IMR-90 (cell line): ENCODE measurements at regions not wholly inside any gene's neighbourhood (a gene's known extent, or its start where the extent isn't known, plus 50 kb on each side); places are given as distances from the start of the nearest gene placed in this dataset.

ENCODE experiments used
- ATAC-seq: fragments of 200-7000 bp; cut with Tn5 transposase; 2 replicates; pipeline ENCODE4 v1.9.1; 2020; ENCODE audit warnings: low read depth, mild to moderate bottlenecking, moderate library complexity
- BruUV-seq: library from RNA; stranded (reverse); fragments of 400-500 nt; replicated peaks from 2 replicates; lab custom pipeline; 2021; lab: Mats Ljungman, UMichigan
- CTCF ChIA-PET: fragments of 300-600 bp; formaldehyde crosslinking; extraction: SDS; loops from one replicate; lab custom pipeline; 2021; ENCODE audit warnings: antibody characterized with exemption; lab: Yijun Ruan, JAX
- POLR2A ChIA-PET: fragments of 300-600 bp; sonication (Branson Sonifier 250); formaldehyde crosslinking; loops from one replicate; lab custom pipeline; 2022; ENCODE audit warnings: antibody characterized with exemption; ENCODE audit not compliant: unreplicated experiment; lab: Charles Lee
- DNase-seq: peaks from one replicate; pipeline ENCODE4 v3.0.0; 2013
- H2AFZ ChIP-seq: replicated peaks from 2 replicates; pipeline ENCODE3; 2013; ENCODE audit warnings: low read length, mild to moderate bottlenecking; ENCODE audit not compliant: poor library complexity
- H2AK5ac ChIP-seq: 2 replicates; pipeline ENCODE4 v1.6.1; 2013; ENCODE audit warnings: low read depth, low read length, inconsistent platforms
- H2AK9ac ChIP-seq: replicated peaks from 2 replicates; pipeline ENCODE3; 2013; ENCODE audit warnings: mild to moderate bottlenecking, low read depth, low read length, moderate library complexity; ENCODE audit not compliant: poor library complexity
- H2BK120ac ChIP-seq: 2 replicates; pipeline ENCODE4 v1.6.1; 2013; ENCODE audit warnings: low read depth, low read length, inconsistent platforms
- H2BK15ac ChIP-seq: 3 replicates; pipeline ENCODE4 v1.6.1; 2013; ENCODE audit warnings: low read depth, low read length, inconsistent platforms
- H2BK20ac ChIP-seq: 2 replicates; pipeline ENCODE4 v1.6.1; 2013; ENCODE audit warnings: low read depth, mild to moderate bottlenecking, inconsistent platforms, low read length, moderate library complexity
- H2BK5ac ChIP-seq: 2 replicates; pipeline ENCODE4 v1.6.1; 2013; ENCODE audit warnings: mild to moderate bottlenecking, low read depth, low read length, inconsistent platforms; ENCODE audit not compliant: poor library complexity, severe bottlenecking
- H3K14ac ChIP-seq: replicated peaks from 2 replicates; pipeline ENCODE4 v1.6.1; 2013; ENCODE audit warnings: low read depth, low read length, inconsistent platforms
- H3K18ac ChIP-seq: 2 replicates; pipeline ENCODE4 v1.6.1; 2013; ENCODE audit warnings: low read depth, low read length, control low read depth
- H3K23ac ChIP-seq: 2 replicates; pipeline ENCODE4 v1.6.1; 2013; ENCODE audit warnings: low read depth, low read length, inconsistent platforms
- H3K27ac ChIP-seq: 2 replicates; pipeline ENCODE4 v1.5.1; 2013; ENCODE audit warnings: mild to moderate bottlenecking, control low read depth, low read length; ENCODE audit not compliant: insufficient read depth
- H3K27me3 ChIP-seq: 2 replicates; pipeline ENCODE4 v1.6.1; 2013; ENCODE audit warnings: low read length; ENCODE audit not compliant: control insufficient read depth, insufficient read depth
- H3K36me3 ChIP-seq: 2 replicates; pipeline ENCODE4 v1.6.1; 2013; ENCODE audit warnings: low read length, mixed read lengths; ENCODE audit not compliant: control insufficient read depth, insufficient read depth
- H3K4ac ChIP-seq: 2 replicates; pipeline ENCODE4 v1.6.1; 2013; ENCODE audit warnings: low read depth, low read length, inconsistent platforms
- H3K4me1 ChIP-seq: 2 replicates; pipeline ENCODE4 v1.6.1; 2013; ENCODE audit warnings: low read length, mixed read lengths; ENCODE audit not compliant: control insufficient read depth, insufficient read depth
- H3K4me2 ChIP-seq: 2 replicates; pipeline ENCODE4 v1.6.1; 2013; ENCODE audit warnings: low read depth, mild to moderate bottlenecking, control low read depth, low read length, moderate library complexity
- H3K4me3 ChIP-seq: 2 replicates; pipeline ENCODE4 v1.5.1; 2013; ENCODE audit warnings: low read depth, mild to moderate bottlenecking, control low read depth, low read length, moderate library complexity; ENCODE audit not compliant: insufficient read depth
- H3K56ac ChIP-seq: 2 replicates; pipeline ENCODE4 v1.6.1; 2013; ENCODE audit warnings: low read length, inconsistent platforms; ENCODE audit not compliant: insufficient read depth; ENCODE audit errors: extremely low read depth
- H3K79me1 ChIP-seq, 2 experiments: 2 replicates each; pipeline ENCODE4 v1.6.1; 2013; ENCODE audit warnings: low read length in 2 of 2, inconsistent platforms in 1 of 2, low read depth in 1 of 2
- H3K9ac ChIP-seq: 2 replicates; pipeline ENCODE4 v1.6.1; 2013; ENCODE audit warnings: low read depth, low read length, control low read depth
- H3K9me1 ChIP-seq: 2 replicates; pipeline ENCODE4 v1.6.1; 2013; ENCODE audit warnings: low read length, inconsistent platforms; ENCODE audit not compliant: insufficient read depth
- H3K9me3 ChIP-seq: 2 replicates; pipeline ENCODE4 v1.6.1; 2013; ENCODE audit warnings: low read length; ENCODE audit not compliant: control insufficient read depth, insufficient read depth
- H4K20me1 ChIP-seq: 2 replicates; pipeline ENCODE4 v1.6.1; 2013; ENCODE audit warnings: low read length, inconsistent platforms; ENCODE audit not compliant: insufficient read depth
- H4K5ac ChIP-seq: 2 replicates; pipeline ENCODE4 v1.6.1; 2013; ENCODE audit warnings: mild to moderate bottlenecking, low read depth, low read length, control low read depth
- H4K8ac ChIP-seq, 2 experiments: 2 replicates each; pipeline ENCODE4 v1.6.1; 2013; ENCODE audit warnings: low read depth in 2 of 2, low read length in 2 of 2, control low read depth in 1 of 2, inconsistent platforms in 1 of 2
- H4K91ac ChIP-seq: 2 replicates; pipeline ENCODE4 v1.6.1; 2013; ENCODE audit warnings: low read depth, low read length, inconsistent platforms; ENCODE audit not compliant: insufficient read depth
- BHLHE40 ChIP-seq: fragments of 150-350 bp; IDR thresholded peaks from 2 replicates; pipeline ENCODE4 v1.6.1; 2016; ENCODE audit warnings: mild to moderate bottlenecking, low read depth, low read length
- CEBPB ChIP-seq: IDR thresholded peaks from 2 replicates; pipeline ENCODE4 v1.6.1; 2012; ENCODE audit warnings: low read depth, low read length, improper control_type of control experiment
- CHD1 ChIP-seq: IDR thresholded peaks from 2 replicates; pipeline ENCODE4 v1.6.1; 2012; ENCODE audit warnings: low read depth, low read length, improper control_type of control experiment
- CTCF ChIP-seq: conservative IDR thresholded peaks from 2 replicates; pipeline ENCODE4 v1.5.1; 2012; ENCODE audit warnings: mild to moderate bottlenecking, low read depth, low read length, improper control_type of control experiment
- MAFK ChIP-seq: IDR thresholded peaks from 2 replicates; pipeline ENCODE4 v1.6.1; 2012; ENCODE audit warnings: low read depth, low read length, improper control_type of control experiment
- MAZ ChIP-seq: IDR thresholded peaks from 2 replicates; pipeline ENCODE4 v1.6.1; 2012; ENCODE audit warnings: low read depth, mild to moderate bottlenecking, low read length, improper control_type of control experiment, moderate library complexity, borderline replicate concordance
- MXI1 ChIP-seq: IDR thresholded peaks from 2 replicates; pipeline ENCODE4 v1.6.1; 2012; ENCODE audit warnings: low read depth, mild to moderate bottlenecking, low read length, moderate library complexity, borderline replicate concordance
- NFE2L2 ChIP-seq: fragments of 150-350 bp; IDR thresholded peaks from 2 replicates; pipeline ENCODE4 v1.6.1; 2016; ENCODE audit warnings: low read depth, mild to moderate bottlenecking, low read length
- POLR2A ChIP-seq: IDR thresholded peaks from 2 replicates; pipeline ENCODE4 v1.6.1; 2012; ENCODE audit warnings: mild to moderate bottlenecking, low read depth, low read length
- RCOR1 ChIP-seq: IDR thresholded peaks from 2 replicates; pipeline ENCODE4 v1.6.1; 2012; ENCODE audit warnings: mild to moderate bottlenecking, low read length, improper control_type of control experiment; ENCODE audit not compliant: insufficient replicate concordance
- RFX5 ChIP-seq: IDR thresholded peaks from 2 replicates; pipeline ENCODE4 v1.8.0; 2012; ENCODE audit warnings: low read depth, mild to moderate bottlenecking, low read length, moderate library complexity
- WGBS, 2 experiments: methylation state at CpG; one replicate each; pipeline versions ENCODE4 v1.1.5 to v1.1.7; 2013; ENCODE audit warnings: missing lambda C conversion rate in 2 of 2; ENCODE audit not compliant: insufficient read length in 1 of 2; ENCODE audit errors: extremely low coverage in 2 of 2; 5-methylcytosine and 5-hydroxymethylcytosine counted together
- dilution Hi-C: fragments of 300-500 bp; cut with HindIII; formaldehyde crosslinking; loops from one replicate; pipeline ENCODE4 v1.14.3; 2018; ENCODE audit warnings: low sequenced_read_pairs; ENCODE audit not compliant: unreplicated experiment
- in situ Hi-C: fragments of 300-500 bp; cut with MboI; formaldehyde crosslinking; loops from 3 replicates; pipeline ENCODE4 v1.14.3; 2019; ENCODE audit warnings: low sequenced_read_pairs, inconsistent platforms, mixed read lengths
- intact Hi-C: fragments of 100-400 bp; cut with micrococcal nuclease; formaldehyde crosslinking; loops from 2 replicates; pipeline ENCODE4 v1.10.0; 2022

DNA sequence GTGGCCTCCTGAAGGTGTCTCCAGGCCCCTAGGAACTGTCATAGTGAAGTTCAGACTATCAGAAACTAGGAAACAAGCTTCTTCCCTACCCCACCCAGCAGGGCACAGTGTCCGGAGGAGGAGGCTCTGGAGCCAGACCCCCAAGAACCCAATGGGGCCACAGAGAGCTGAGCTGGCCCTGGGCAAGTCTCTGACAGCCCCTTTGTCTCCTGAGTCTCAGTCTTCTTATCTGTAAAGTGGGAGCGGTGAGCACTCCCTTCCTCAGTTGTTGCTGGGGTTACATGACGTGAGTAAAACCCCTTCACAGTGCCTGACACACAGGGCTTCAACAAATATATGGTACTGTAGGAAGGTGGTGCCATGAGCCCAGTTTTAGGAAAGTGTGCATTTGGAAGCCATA is 675.8 kb downstream of the MATN1 start:
- H2BK15ac ChIP-seq: no peak overlapping the region
- no peaks in the 10 kb centered on the region for H3K36me3 ChIP-seq
- H2AK9ac ChIP-seq: no peak overlapping the region
- H4K8ac ChIP-seq: no peak overlapping the region
- H3K27me3 ChIP-seq: peaks cover 3% of the 10 kb centered on the region; the same call in 1 of the 2 replicates
- no peaks in the 10 kb centered on the region for H3K79me1 ChIP-seq
- no CpG with 5 or more reads among the region's 3 CpGs for WGBS, 2 experiments
- CTCF ChIA-PET: no interaction called here
- no peak overlapping the region for H3K14ac ChIP-seq
- no peak for TF ChIP-seq MAFK
- no peak for TF ChIP-seq MXI1
- no peak for TF ChIP-seq BHLHE40
- TF ChIP-seq CTCF: no peak
- TF ChIP-seq RCOR1: no peak
- TF ChIP-seq RFX5: no peak
- TF ChIP-seq CEBPB: no peak
- TF ChIP-seq POLR2A: no peak
- no peak for TF ChIP-seq MAZ
- TF ChIP-seq CHD1: no peak
- no peak for TF ChIP-seq NFE2L2
- ATAC-seq: no peak
- no peak overlapping the region for H4K91ac ChIP-seq
- no peaks in the 10 kb centered on the region for H3K9me1 ChIP-seq
- H3K4me2 ChIP-seq: no peak overlapping the region
- no peak for DNase-seq
- dilution Hi-C loops: no loop called here
- H2AFZ ChIP-seq: no peak overlapping the region
- H3K9me3 ChIP-seq: no peaks in the 10 kb centered on the region
- no peak overlapping the region for H3K4me3 ChIP-seq
- no peak overlapping the region for H2BK5ac ChIP-seq
- H3K23ac ChIP-seq: no peak overlapping the region
- BruUV-seq: no TSS peak
- H3K18ac ChIP-seq: no peak overlapping the region
- no peak overlapping the region for H2AK5ac ChIP-seq
- H3K9ac ChIP-seq: no peak overlapping the region
- H2BK120ac ChIP-seq: no peak overlapping the region
- no peaks in the 10 kb centered on the region for H3K4me1 ChIP-seq
- H2BK20ac ChIP-seq: no peak overlapping the region
- no peaks in the 10 kb centered on the region for H4K20me1 ChIP-seq
- intact Hi-C loops: no loop called here
- POLR2A ChIA-PET: no interaction called here
- in situ Hi-C loops: no loop called here
- no peak overlapping the region for H3K4ac ChIP-seq
- no peak overlapping the region for H3K56ac ChIP-seq
- H3K27ac ChIP-seq: no peak overlapping the region
- no peak overlapping the region for H4K5ac ChIP-seq
